ENCODE measurements at regions not wholly inside any gene's neighbourhood (a gene's known extent, or its start where the extent isn't known, plus 50 kb on each side); places are given as distances from the start of the nearest gene placed in this dataset.
"Not testable (repeated sequence)": the region's sequence is repeated elsewhere in the genome, so short reads cannot be mapped to it uniquely, and the experiment has no call there.

DNA sequence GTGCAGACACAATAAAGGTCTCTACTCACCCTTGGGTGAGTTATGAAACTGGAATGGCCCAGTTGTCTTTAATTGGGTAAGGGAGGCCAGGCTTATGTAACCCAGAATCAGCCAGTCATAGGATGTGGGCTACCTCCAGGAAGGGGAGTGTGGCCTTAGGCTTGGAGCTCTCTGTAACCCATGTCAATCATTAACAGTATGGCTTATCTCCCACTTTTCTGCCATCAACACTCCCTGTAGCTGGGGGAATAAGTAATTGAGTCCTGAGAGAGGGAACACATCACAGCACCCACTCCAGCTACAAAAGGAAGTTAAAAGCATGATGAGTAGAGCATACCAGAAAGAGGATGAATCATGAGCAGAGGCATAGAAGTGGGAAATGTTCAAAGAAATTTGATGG is 327.0 kb upstream of the DUSP10 start:
- no peak overlapping the region for H3K27ac ChIP-seq (ENCODE audit: low read depth, low read length)

DNA sequence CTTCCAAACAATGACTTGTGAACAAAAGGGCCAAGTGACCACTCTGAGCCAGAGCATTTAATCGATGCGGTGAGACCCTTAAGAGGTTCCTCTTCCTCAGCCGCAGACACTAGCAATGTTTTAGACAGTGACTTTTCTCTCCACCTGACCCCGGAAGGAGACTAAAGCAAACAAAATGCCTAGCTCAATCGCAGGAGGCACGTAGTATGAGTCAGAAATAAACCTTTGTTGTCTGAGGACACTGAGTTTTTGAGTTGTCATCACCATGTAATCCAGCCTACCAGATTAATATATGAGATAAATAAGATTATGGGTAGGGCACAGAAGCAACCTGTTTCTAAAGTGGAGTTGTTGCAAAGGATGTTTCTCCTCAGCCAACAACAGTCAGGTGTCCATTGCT is 326.2 kb upstream of the DUSP10 start:
- 88 to 92% (median 88%) methylated on average over 6 of the region's 6 CpGs for WGBS, 3 donors
- no peak overlapping the region for H3K27ac ChIP-seq (ENCODE audit: low read depth, low read length)

DNA sequence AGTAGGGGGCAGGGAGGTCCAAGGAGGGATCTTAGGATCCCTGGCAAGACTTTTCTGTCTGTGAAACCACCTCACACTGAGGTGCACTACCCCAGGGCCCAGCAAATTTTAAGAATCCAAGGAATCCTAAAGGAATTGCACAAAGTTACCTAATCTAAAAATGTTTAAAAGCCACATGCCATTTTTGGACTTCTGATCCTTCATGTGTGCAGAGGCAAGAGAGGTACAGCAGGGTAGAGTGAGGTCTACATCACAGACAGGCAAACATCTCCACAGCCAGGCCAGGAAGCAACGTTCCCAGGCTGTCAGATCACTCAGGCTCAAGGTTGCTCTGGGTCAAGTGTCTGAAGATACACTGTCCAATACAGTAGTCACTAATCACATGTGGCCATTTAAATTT is 324.6 kb upstream of the DUSP10 start:
- 29 to 58% (median 56%) methylated on average over 1 of the region's 1 CpG for WGBS, 3 donors
- no peak overlapping the region for H3K27ac ChIP-seq (ENCODE audit: low read depth, low read length)

DNA sequence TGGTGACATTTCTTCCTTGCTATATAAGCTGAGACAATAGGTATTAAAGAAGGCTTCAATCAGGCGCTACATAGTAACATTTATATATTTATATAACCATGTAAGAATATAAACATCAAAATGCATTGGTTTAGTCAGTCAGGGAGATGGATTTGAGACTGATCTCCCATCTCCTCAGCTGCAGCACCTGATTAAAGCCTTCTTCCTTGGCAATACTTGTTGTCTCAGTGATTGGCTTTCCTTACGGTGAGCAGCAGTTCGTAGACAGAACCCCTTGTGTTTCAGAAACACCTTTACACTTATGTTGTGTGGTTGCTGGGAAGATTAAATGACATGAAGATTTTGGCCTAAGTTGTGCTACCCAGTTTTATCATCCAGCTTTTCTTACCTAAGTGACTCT is 323.3 kb upstream of the DUSP10 start:
- WGBS, 3 donors: 93 to 95% (median 93%) methylated on average over 3 of the region's 3 CpGs
- H3K27ac ChIP-seq (ENCODE audit: low read depth, low read length): no peak overlapping the region

DNA sequence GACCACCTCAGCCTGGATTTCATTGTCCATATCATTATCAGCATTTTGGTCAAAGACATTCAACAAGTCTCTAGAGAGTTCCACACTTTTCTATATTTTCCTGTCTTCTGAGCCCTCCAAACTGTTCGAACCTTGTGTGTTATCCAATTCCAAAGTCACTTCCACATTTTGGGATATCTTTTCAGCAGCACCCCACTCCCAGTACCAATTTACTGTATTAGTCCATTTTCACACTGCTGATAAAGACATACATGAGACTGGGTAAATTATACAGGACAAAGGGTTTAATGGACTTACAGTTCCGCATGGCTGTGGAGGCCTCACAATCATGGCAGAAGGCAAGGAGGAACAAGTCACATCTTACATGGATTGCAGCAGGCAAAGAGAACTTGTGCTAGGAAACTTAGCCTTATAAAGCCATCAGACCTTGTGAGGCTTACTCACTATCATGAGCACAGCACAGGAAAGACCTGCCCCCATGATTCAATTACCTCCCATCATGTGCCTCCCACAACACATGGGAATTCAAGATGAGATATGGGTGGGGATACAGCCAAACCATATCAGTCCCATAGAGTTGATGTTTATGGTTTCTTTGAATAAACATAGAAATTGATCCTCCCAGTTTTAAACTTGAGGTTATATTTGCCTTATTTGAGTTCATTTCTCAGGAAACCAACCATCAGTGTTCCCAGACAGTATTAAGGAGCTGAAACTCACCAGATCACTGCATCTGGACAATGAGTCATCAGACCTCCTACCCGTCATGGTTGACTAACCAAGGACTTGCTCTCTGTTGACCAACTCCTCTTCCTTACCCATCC is 322.7 kb upstream of the DUSP10 start:
- WGBS, 3 donors: 83 to 90% (median 87%) methylated on average over 3 of the region's 3 CpGs
- H3K27ac ChIP-seq (ENCODE audit: low read depth, low read length): no peak overlapping the region

DNA sequence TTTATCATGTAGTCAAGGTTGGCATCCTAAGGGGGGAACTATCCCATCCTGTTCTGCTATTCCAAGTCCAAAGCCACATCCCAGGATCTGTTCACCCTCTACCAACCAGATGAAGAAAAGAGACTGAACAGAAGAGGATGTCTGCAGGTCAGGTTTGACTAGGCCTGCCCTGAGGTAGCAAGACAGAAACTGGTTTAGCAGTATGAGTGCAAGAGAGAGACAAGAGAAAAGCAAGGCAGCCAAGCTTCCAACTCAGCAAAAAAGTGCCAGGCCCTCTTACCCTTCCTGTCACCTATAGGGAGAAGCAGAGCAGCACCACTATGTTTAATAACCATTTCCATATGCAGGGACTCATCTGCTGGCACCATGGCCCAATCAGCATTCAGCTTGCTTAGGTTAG is 320.8 kb upstream of the DUSP10 start:
- H3K27ac ChIP-seq (ENCODE audit: low read depth, low read length): no peak overlapping the region

DNA sequence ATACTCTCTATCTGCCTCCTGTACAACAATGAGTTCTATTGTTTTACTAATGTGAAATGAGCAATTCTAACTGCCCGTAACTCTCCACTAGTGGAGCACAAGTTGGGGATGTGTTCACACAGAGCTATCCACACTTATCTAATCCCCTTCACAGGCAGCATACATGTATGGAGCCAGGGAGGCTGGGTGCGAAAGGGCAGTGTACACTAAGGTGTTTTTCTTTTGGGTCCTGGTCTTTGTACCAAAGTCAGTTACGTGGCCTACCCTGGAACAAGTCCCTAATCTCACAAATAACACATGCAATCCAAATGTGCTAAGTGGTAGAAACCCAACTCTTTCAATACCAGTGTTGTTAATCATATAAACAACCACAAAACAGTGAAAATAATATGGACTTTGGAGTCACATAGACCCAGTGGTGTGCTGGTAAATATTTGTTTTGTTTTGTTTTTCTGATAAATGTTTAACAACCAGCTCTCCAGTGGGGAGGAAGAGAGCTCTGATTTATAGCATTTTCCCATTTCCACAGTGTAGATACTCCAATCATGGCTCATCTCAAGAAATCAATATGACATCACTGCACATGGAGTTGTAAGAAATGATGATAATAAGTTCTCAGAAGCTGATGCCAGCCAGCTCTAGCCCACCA is 319.9 kb upstream of the DUSP10 start:
- H3K27ac ChIP-seq (ENCODE audit: low read depth, low read length): no peak overlapping the region
- 69 to 87% (median 85%) methylated on average over 3 of the region's 3 CpGs for whole genome bisulfite sequencing, 3 donors

DNA sequence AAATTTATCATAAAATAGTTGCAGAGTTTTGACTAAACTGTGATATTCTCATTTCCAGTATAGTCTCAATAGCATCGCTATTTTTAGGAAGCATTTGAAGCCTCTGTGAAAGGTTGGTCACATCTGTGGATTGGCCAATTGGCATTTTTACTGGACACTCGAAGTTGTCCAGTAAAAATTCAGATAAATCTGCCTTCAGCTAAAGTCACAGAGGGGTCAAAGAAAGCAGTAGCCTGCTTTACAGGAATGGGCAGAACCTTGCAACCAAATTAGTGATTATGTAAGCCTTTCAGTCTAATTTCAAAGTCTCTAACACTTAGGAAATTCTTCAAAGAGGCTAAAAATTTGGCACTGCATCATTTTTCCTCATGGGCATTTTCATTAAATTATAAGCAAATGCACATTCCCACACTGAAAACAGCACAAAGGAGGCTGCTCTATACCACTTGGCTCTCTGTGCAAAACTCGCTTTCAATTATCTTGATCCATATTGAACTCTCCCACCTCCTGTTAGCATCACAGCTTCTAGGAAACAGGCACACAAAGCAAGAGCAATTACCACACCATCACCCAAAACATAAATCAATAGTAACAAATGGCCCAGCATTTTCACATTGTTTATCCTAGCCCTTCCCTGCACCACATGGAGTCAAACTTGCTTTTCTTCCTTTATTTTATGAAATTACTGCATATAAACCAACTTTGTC is 318.5 kb upstream of the DUSP10 start:
- 78 to 87% (median 86%) methylated on average over 3 of the region's 3 CpGs for WGBS, 3 donors
- no peak overlapping the region for H3K27ac ChIP-seq (ENCODE audit: low read depth, low read length)

DNA sequence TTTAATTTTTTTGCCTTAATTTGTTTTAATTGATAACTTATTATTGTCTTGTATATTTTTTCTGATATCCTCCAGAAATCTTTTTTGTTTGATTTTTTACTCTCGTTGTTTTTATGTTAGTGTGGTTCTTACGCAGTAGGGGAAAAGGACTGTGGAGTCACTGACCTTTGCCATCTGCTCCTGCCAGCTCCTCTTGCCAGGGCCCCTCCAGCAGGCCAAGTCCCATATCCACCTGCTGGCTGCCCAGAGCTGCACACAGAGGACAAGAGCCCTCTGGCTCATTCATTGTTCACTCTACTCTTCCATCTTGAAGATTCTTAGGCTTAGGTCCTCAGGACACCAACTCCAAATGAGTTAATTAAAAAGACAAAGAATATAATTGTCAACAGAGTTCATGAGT is 316.4 kb upstream of the DUSP10 start:
- WGBS, 3 donors: 88 to 96% (median 92%) methylated on average over 2 of the region's 2 CpGs
- H3K27ac ChIP-seq (ENCODE audit: low read depth, low read length): no peak overlapping the region

DNA sequence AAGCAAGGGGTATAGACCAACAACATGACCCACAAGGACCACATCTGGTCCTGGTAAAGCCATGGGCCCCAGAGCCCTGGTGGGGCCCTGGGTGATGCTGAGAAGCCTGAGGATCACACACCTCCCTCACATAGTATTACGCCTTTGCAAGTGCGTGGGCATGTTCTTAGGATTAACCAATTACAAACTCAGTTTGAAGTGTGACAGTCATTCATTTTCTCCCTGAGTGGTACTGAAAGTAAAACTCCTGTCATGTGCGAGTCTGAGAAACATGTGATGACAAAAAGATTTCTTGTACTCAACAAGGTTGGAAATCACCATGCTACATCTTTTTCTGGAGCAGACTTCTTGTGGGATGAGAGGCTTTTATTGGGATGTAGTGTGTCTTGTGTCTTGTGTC is 315.3 kb upstream of the DUSP10 start:
- 88 to 94% (median 93%) methylated on average over 3 of the region's 3 CpGs for WGBS, 3 donors
- H3K27ac ChIP-seq (ENCODE audit: low read depth, low read length): no peak overlapping the region

DNA sequence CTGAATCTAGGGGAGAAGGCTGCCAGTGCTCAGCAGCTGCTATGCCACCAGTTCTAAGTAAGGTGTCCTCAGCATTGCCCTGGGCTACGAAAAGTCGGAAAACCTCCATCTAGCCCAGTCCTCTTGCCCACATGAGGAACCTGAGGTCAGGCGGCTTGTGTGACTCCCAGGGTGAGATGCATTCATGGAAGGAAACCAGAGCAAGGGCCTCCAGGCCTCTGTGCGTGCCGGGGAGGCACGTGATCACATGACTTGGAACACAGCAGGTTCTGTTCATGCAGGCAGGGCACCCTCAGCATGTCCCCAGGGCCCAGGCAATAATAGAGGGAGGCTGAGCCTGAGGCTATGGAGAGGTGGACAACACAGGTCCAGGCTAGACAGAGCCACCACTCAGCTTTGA is 312.5 kb upstream of the DUSP10 start:
- 83 to 88% (median 86%) methylated on average over 6 of the region's 6 CpGs for WGBS, 3 donors
- no peak overlapping the region for H3K27ac ChIP-seq (ENCODE audit: low read depth, low read length)

DNA sequence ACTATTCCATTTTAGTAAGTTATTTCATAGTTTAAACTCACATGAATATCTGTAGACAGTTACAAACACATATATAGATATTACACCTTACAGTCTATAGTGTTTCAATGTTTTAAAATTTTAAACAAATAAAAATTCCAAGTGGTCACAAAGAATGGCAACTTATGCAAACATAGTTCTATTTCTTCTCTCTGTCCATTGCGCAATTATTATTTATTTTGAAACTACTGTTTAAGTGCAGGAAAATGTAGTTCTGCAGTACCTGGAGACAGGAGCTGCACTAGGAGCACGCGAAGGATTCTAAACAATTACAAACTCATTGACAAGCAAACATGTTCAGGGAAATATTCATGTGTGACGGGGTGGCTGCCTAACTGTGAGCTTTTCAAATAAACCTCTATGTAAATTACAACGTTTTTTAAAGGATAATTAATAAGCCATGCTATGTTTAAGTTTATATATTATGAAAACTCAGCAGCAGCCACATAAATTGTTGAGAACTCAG is 312.0 kb upstream of the DUSP10 start:
- no peak overlapping the region for H3K27ac ChIP-seq (ENCODE audit: low read depth, low read length)
- 75 to 87% (median 80%) methylated on average over 5 of the region's 5 CpGs for WGBS, 3 donors

DNA sequence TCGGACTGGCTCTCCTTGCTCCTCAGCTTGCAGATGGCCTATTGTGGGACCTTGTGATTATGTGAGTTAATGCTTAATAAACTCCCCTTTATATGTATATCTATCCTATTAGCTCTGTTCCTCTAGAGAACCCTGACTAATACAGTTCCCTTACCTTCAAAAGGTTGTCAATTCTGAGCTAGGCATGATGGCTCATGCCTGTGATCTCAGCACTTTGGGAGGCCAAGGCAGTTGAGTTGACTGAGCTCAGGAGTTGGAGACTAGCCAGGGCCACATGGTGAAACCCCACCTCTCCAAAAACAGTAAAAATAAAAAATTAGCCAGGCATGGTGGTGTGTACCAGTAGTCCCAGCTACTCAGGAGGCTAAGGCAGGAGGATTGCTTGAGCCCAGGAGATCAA is 309.4 kb upstream of the DUSP10 start:
- 88 to 100% (median 89%) methylated on average over 1 of the region's 1 CpG for WGBS, 3 donors
- not testable (repeated sequence) for H3K27ac ChIP-seq (ENCODE audit: low read depth, low read length)

DNA sequence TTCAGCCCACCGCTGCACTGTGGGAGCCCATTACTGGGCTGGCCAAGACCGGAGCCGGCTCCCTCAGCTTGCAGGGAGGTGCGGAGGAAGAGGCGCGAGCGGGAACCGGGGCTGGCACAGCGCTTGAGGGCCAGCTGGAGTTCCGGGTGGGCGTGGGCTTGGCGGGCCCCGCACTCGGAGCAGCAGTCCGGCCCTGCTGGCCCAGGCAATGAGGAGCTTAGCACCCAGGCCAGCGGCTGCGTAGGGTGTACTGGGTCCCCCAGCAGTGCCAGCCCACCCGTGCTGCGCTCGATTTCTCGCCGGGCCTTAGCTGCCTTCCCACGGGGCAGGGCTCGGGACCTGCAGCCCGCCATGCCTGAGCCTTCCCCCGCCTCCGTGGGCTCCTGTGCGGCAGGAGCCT is 307.8 kb upstream of the DUSP10 start:
- H3K27ac ChIP-seq (ENCODE audit: low read depth, low read length): not testable (repeated sequence)
- 95 to 98% (median 97%) methylated on average over 28 of the region's 28 CpGs for WGBS, 3 donors

DNA sequence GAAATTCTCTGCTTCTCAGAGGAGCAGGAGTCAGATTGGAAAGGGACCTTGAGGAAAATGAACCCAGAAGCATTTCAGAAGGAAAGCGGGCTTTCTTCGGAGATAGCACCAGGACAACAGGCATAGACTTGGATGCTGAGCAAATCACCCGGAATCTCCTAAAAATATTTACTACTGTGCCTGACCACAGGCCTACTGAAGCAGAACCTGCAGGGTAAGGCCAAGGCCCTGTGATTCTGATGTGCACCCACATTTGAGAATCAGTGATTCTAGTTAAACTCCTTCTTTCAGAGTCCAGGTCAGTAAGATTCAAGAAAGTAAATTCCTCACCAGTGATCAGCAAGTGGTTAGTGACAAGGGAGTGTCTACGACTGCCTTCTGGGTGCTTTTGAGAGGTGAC is 307.3 kb upstream of the DUSP10 start:
- 82 to 97% (median 93%) methylated on average over 4 of the region's 4 CpGs for WGBS, 3 donors
- H3K27ac ChIP-seq (ENCODE audit: low read depth, low read length): no peak overlapping the region

DNA sequence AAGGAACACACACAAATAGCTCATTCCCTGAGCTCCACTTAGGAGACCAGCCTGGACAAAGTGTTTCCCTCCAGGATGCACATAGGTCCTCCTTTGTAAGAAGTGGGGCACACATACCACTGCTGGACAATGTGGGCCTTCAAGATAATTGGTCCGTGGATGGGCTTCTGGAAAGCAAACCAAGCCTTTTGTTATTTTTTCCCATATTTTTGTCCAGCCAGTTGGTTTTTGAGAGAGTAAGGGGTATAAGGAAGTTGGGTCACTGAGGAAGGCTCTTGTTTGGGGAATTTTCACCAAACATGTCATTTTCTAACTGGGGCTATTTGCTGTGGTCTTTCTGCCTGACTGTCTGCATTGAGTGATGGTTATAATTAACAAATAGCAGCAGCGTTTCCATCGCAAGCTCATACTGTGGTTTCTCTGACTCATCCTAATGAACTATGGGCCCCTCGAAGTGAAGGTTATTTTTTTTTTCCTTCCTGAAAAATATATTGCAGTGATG is 306.3 kb upstream of the DUSP10 start:
- 44 to 65% (median 45%) methylated on average over 4 of the region's 4 CpGs for WGBS, 3 donors
- no peak overlapping the region for H3K27ac ChIP-seq (ENCODE audit: low read depth, low read length)

DNA sequence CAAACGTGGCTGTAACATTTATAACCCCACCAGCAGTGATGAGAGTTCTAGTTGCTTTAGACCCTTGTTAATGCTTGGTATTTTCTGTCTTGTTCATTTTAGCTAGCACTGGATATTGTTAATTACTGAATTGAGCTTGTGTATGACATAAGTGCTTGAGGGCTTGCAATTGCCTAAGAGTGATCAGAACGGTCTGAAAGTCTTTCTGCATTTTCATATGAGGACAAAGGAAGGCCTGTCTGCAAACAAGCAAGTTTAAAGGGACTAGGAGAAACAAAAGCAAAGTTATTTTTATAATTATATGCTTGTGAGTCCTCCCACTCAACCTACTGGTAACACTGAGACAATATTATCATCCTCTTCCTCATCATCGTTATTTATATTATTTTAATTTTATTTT is 305.5 kb upstream of the DUSP10 start:
- WGBS, 3 donors: 55 to 71% (median 63%) methylated on average over 3 of the region's 3 CpGs

DNA sequence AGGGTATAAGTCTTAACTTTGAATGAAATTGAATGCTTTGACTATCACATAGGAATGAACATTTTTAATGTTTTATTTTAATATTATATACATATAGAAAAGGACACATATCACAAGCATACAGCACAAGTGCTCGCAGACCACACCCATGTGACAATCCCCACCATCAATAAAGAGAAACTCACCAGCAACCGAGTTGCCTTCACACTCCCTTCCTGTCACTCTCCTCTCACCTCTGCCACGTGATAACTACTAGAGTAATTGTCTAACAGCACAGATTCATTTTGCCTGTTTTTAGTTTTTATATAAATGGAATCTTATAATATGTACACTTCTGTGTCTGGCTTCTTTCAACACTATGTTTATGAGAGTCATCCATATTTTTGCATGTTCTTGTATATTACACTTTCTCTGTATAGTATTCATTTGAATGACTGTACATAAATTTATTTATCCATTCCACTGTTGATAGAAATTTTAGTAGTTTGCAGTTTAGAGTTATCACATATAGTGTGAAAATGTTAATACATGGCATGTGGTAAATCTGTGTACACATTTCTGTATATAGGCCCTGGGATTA is 304.9 kb upstream of the DUSP10 start:
- WGBS, 3 donors: 75 to 82% (median 78%) methylated on average over 3 of the region's 3 CpGs
- no peak overlapping the region for H3K27ac ChIP-seq (ENCODE audit: low read depth, low read length)

More for the DNA sequence above, 305.5 kb upstream of the DUSP10 start:
- no peak overlapping the region for H3K27ac ChIP-seq (ENCODE audit: low read depth, low read length)

DNA sequence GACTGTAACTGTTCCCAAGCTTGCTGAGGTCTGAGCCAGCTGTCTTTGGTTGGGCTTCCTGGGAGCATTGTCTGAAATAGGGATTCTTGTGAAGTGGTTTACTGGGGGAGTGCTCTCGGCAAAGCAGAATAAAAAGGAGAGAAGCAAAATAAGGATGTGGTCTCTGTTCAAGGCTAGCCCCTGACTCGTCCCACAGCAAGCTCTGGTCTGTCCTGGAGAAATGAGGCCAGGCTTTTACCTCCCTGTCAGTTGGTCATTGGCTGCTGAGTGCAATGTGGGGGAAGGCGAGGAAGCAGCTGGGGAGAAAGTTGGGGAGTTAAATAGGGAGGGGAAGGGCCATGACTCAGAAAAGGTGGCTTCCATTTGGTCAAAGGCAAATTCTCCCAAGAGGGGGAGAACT is 303.9 kb upstream of the DUSP10 start:
- 88 to 90% (median 89%) methylated on average over 3 of the region's 3 CpGs for WGBS, 3 donors
- H3K27ac ChIP-seq (ENCODE audit: low read depth, low read length): no peak overlapping the region

Measured in adipose tissue (tissue), 3 donors.